ENCODE measurements at regions not wholly inside any gene's neighbourhood (a gene's known extent, or its start where the extent isn't known, plus 50 kb on each side); places are given as distances from the start of the nearest gene placed in this dataset.

DNA sequence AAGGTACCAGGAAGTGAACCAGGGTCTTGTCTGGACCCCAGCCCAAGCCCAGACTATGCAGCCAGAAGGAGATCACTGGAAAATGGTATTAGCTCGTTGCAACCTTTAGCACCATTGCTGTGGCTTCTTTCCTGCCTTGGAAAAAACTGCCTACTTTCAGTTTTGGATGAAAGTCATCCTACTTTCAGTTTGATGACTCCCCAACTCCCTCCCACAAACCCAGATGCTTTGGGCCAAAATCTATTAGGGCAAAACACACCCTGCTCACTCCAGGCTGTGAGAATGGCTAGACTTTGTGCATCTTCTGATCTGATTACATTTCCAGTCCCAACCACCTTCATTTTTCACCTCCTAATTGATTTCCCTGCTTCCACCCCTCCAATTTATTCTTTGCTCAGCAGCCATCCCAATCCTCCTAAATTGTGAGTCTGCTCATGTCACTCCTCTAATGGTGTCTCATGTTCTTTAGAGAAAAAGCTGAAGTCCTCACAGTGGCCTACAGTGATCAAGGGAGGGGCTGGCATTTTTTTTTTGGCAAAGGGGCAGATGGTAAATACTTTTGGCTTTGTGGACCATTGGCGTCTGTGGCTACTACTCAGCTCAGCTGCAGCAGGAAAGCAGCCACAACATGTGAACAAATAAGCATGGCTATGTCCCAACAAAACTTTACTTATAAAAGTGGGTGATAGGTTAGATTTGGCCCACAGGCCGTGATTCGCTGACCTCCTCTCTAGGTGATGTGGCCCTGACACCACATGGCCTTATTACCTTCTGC lies 368.7 kb downstream of the SLC4A3 start:
- Histone ChIP-seq H3K36me3 (ENCODE audit: control insufficient read depth in 2 of 2, insufficient read depth in 2 of 2, low read length in 1 of 2) (no peaks in the 10 kb centered on the region), H3K27me3 (ENCODE audit: control insufficient read depth in 2 of 2, insufficient read depth in 1 of 2, low read length in 1 of 2) (no peaks in the 10 kb centered on the region), H3K27ac (ENCODE audit: low read depth in 1 of 2, low read length in 1 of 2) (peak overlapping the region in 1 of 2 donors; percentile 51), H3K4me3 (ENCODE audit: low read length in 2 of 2) (no peak overlapping the region), H3K9me3 (ENCODE audit: control insufficient read depth in 2 of 2, insufficient read depth in 1 of 2, low read length in 1 of 2) (no peaks in the 10 kb centered on the region), H3K4me1 (ENCODE audit: control insufficient read depth in 2 of 2, insufficient read depth in 2 of 2, low read length in 2 of 2) (peaks cover 0 to 5% of the 10 kb centered on the region in 2 donors)
- WGBS, result 89% methylated on average over 4 of the region's 4 CpGs
- DNase-seq (ENCODE audit: low read depth in 6 of 9, low spot score in 9 of 9), result no peak

GRCh38 chr2:219997341-219997851 lies 370.0 kb downstream of the SLC4A3 start:
- peak in 5 of 9 donors; percentile 5 to 31 (median 5) for DNase-seq (ENCODE audit: low read depth in 6 of 9, low spot score in 9 of 9)
- Histone ChIP-seq H3K27me3 (ENCODE audit: control insufficient read depth in 2 of 2, insufficient read depth in 1 of 2, low read length in 1 of 2) (no peaks in the 10 kb centered on the region), H3K27ac (ENCODE audit: low read depth in 1 of 2, low read length in 1 of 2) (no peak overlapping the region), H3K9me3 (ENCODE audit: control insufficient read depth in 2 of 2, insufficient read depth in 1 of 2, low read length in 1 of 2) (no peaks in the 10 kb centered on the region), H3K4me3 (ENCODE audit: low read length in 2 of 2) (no peak overlapping the region), H3K36me3 (ENCODE audit: control insufficient read depth in 2 of 2, insufficient read depth in 2 of 2, low read length in 1 of 2) (no peaks in the 10 kb centered on the region), H3K4me1 (ENCODE audit: control insufficient read depth in 2 of 2, insufficient read depth in 2 of 2, low read length in 2 of 2) (peaks cover 0 to 5% of the 10 kb centered on the region in 2 donors)
- 72% methylated on average over 13 of the region's 13 CpGs for WGBS

- Histone ChIP-seq H3K4me3 (ENCODE audit: low read length in 2 of 2) (no peak overlapping the region), H3K4me1 (ENCODE audit: control insufficient read depth in 2 of 2, insufficient read depth in 2 of 2, low read length in 2 of 2) (peaks cover 0 to 5% of the 10 kb centered on the region in 2 donors), H3K9me3 (ENCODE audit: control insufficient read depth in 2 of 2, insufficient read depth in 1 of 2, low read length in 1 of 2) (no peaks in the 10 kb centered on the region), H3K27ac (ENCODE audit: low read depth in 1 of 2, low read length in 1 of 2) (peak overlapping the region in 1 of 2 donors; percentile 25), H3K36me3 (ENCODE audit: control insufficient read depth in 2 of 2, insufficient read depth in 2 of 2, low read length in 1 of 2) (no peaks in the 10 kb centered on the region), H3K27me3 (ENCODE audit: control insufficient read depth in 2 of 2, insufficient read depth in 1 of 2, low read length in 1 of 2) (no peaks in the 10 kb centered on the region)
- 96% methylated on average over 3 of the region's 3 CpGs for WGBS
- DNase-seq (ENCODE audit: low read depth in 6 of 9, low spot score in 9 of 9), result no peak
Measured at GRCh38 chr2:219998107-219998506, 370.7 kb downstream of the SLC4A3 start.

GRCh38 chr2:219998714-219999227 lies 371.3 kb downstream of the SLC4A3 start:
- no peak for DNase-seq (ENCODE audit: low read depth in 6 of 9, low spot score in 9 of 9)
- no peak overlapping the region for H3K4me3 ChIP-seq (ENCODE audit: low read length in 2 of 2)
- H3K4me1 ChIP-seq (ENCODE audit: control insufficient read depth in 2 of 2, insufficient read depth in 2 of 2, low read length in 2 of 2), result peaks cover 0 to 5% of the 10 kb centered on the region in 2 donors
- 94% methylated on average over 5 of the region's 5 CpGs for WGBS
- H3K27me3 ChIP-seq (ENCODE audit: control insufficient read depth in 2 of 2, insufficient read depth in 1 of 2, low read length in 1 of 2), result no peaks in the 10 kb centered on the region
- no peaks in the 10 kb centered on the region for H3K36me3 ChIP-seq (ENCODE audit: control insufficient read depth in 2 of 2, insufficient read depth in 2 of 2, low read length in 1 of 2)
- H3K9me3 ChIP-seq (ENCODE audit: control insufficient read depth in 2 of 2, insufficient read depth in 1 of 2, low read length in 1 of 2), result no peaks in the 10 kb centered on the region
- no peak overlapping the region for H3K27ac ChIP-seq (ENCODE audit: low read depth in 1 of 2, low read length in 1 of 2)

GRCh38 chr2:220000080-220000479 lies 372.6 kb downstream of the SLC4A3 start:
- Histone ChIP-seq H3K27me3 (ENCODE audit: control insufficient read depth in 2 of 2, insufficient read depth in 1 of 2, low read length in 1 of 2) (no peaks in the 10 kb centered on the region), H3K4me3 (ENCODE audit: low read length in 2 of 2) (no peak overlapping the region), H3K9me3 (ENCODE audit: control insufficient read depth in 2 of 2, insufficient read depth in 1 of 2, low read length in 1 of 2) (no peaks in the 10 kb centered on the region), H3K4me1 (ENCODE audit: control insufficient read depth in 2 of 2, insufficient read depth in 2 of 2, low read length in 2 of 2) (peaks cover 0 to 5% of the 10 kb centered on the region in 2 donors), H3K27ac (ENCODE audit: low read depth in 1 of 2, low read length in 1 of 2) (no peak overlapping the region), H3K36me3 (ENCODE audit: control insufficient read depth in 2 of 2, insufficient read depth in 2 of 2, low read length in 1 of 2) (no peaks in the 10 kb centered on the region)
- 83% methylated on average over 3 of the region's 3 CpGs for WGBS
- DNase-seq (ENCODE audit: low read depth in 6 of 9, low spot score in 9 of 9), result no peak

- no peaks in the 10 kb centered on the region for H3K9me3 ChIP-seq (ENCODE audit: control insufficient read depth in 2 of 2, insufficient read depth in 1 of 2, low read length in 1 of 2)
- H3K27ac ChIP-seq (ENCODE audit: low read depth in 1 of 2, low read length in 1 of 2), result no peak overlapping the region
- 95% methylated on average over 4 of the region's 4 CpGs for WGBS
- H3K4me1 ChIP-seq (ENCODE audit: control insufficient read depth in 2 of 2, insufficient read depth in 2 of 2, low read length in 2 of 2), result peaks cover 0 to 3% of the 10 kb centered on the region in 2 donors
- DNase-seq (ENCODE audit: low read depth in 6 of 9, low spot score in 9 of 9), result no peak
- H3K36me3 ChIP-seq (ENCODE audit: control insufficient read depth in 2 of 2, insufficient read depth in 2 of 2, low read length in 1 of 2), result no peaks in the 10 kb centered on the region
- H3K27me3 ChIP-seq (ENCODE audit: control insufficient read depth in 2 of 2, insufficient read depth in 1 of 2, low read length in 1 of 2), result no peaks in the 10 kb centered on the region
- no peak overlapping the region for H3K4me3 ChIP-seq (ENCODE audit: low read length in 2 of 2)
Measured at GRCh38 chr2:220000586-220000985, 373.2 kb downstream of the SLC4A3 start.

DNA sequence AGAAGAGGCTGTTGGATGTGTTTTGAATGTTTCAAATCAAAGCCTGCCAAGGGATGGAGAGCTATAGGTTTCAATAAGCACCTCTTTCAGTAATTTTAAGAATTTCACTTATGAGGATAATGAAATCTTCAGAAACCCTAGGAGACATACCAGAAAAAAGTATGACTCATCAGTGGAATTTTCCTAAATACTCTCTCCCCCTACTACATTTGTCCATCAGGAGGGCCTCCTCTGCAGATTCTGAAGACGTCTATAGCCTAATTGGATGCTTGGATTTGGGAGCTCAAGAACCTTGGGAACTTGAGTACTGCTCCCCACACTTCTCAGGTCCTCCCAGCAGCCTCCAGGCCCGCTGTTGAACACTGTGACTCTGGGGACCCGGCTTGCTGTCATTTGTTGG lies 374.3 kb downstream of the SLC4A3 start:
- 80% methylated on average over 3 of the region's 3 CpGs for WGBS
- Histone ChIP-seq H3K27me3 (ENCODE audit: control insufficient read depth in 2 of 2, insufficient read depth in 1 of 2, low read length in 1 of 2) (no peaks in the 10 kb centered on the region), H3K9me3 (ENCODE audit: control insufficient read depth in 2 of 2, insufficient read depth in 1 of 2, low read length in 1 of 2) (no peaks in the 10 kb centered on the region), H3K27ac (ENCODE audit: low read depth in 1 of 2, low read length in 1 of 2) (no peak overlapping the region), H3K4me3 (ENCODE audit: low read length in 2 of 2) (no peak overlapping the region), H3K36me3 (ENCODE audit: control insufficient read depth in 2 of 2, insufficient read depth in 2 of 2, low read length in 1 of 2) (no peaks in the 10 kb centered on the region), H3K4me1 (ENCODE audit: control insufficient read depth in 2 of 2, insufficient read depth in 2 of 2, low read length in 2 of 2) (no peaks in the 10 kb centered on the region)
- DNase-seq (ENCODE audit: low read depth in 6 of 9, low spot score in 9 of 9), result no peak

- Histone ChIP-seq H3K27me3 (ENCODE audit: control insufficient read depth in 2 of 2, insufficient read depth in 1 of 2, low read length in 1 of 2) (no peaks in the 10 kb centered on the region), H3K9me3 (ENCODE audit: control insufficient read depth in 2 of 2, insufficient read depth in 1 of 2, low read length in 1 of 2) (no peaks in the 10 kb centered on the region), H3K4me1 (ENCODE audit: control insufficient read depth in 2 of 2, insufficient read depth in 2 of 2, low read length in 2 of 2) (no peaks in the 10 kb centered on the region), H3K36me3 (ENCODE audit: control insufficient read depth in 2 of 2, insufficient read depth in 2 of 2, low read length in 1 of 2) (no peaks in the 10 kb centered on the region), H3K27ac (ENCODE audit: low read depth in 1 of 2, low read length in 1 of 2) (no peak overlapping the region), H3K4me3 (ENCODE audit: low read length in 2 of 2) (no peak overlapping the region)
- WGBS, result 83% methylated on average over 4 of the region's 4 CpGs
- no peak for DNase-seq (ENCODE audit: low read depth in 6 of 9, low spot score in 9 of 9)
Measured at GRCh38 chr2:220002251-220002650, 374.8 kb downstream of the SLC4A3 start.

DNA sequence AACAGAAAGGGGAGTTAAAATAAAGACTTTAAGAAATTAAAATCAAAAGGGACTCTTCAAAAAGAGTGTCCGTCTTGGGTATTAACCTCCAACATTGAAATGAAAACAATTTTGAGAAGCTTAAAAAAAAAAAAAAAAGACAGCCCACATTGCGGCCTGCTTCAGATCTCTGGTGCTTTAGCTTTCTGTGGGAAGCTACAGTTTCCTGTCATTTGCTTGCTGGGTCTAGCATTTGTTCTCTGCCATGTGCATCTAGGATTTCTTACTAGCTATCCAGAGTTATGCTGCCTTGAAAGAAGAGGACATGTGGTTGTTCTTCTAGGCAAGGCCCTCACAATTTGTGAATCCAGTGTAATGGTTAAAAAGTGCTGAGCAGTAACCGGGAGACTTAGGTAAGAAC lies 375.3 kb downstream of the SLC4A3 start:
- H3K27me3 ChIP-seq (ENCODE audit: control insufficient read depth in 2 of 2, insufficient read depth in 1 of 2, low read length in 1 of 2), result no peaks in the 10 kb centered on the region
- WGBS, result 93% methylated on average over 3 of the region's 3 CpGs
- H3K9me3 ChIP-seq (ENCODE audit: control insufficient read depth in 2 of 2, insufficient read depth in 1 of 2, low read length in 1 of 2), result no peaks in the 10 kb centered on the region
- no peak overlapping the region for H3K27ac ChIP-seq (ENCODE audit: low read depth in 1 of 2, low read length in 1 of 2)
- DNase-seq (ENCODE audit: low read depth in 6 of 9, low spot score in 9 of 9), result no peak
- no peak overlapping the region for H3K4me3 ChIP-seq (ENCODE audit: low read length in 2 of 2)
- no peaks in the 10 kb centered on the region for H3K4me1 ChIP-seq (ENCODE audit: control insufficient read depth in 2 of 2, insufficient read depth in 2 of 2, low read length in 2 of 2)
- no peaks in the 10 kb centered on the region for H3K36me3 ChIP-seq (ENCODE audit: control insufficient read depth in 2 of 2, insufficient read depth in 2 of 2, low read length in 1 of 2)
